OCI-LY1 (cell line): ENCODE measurements at regions not wholly inside any gene's neighbourhood (a gene's known extent, or its start where the extent isn't known, plus 50 kb on each side); places are given as distances from the start of the nearest gene placed in this dataset.

Experiments used
- H2AFZ ChIP-seq: fragments of 200-600 bp; sonication (generic), shearing (Covaris generic); 2 replicates; pipeline ENCODE4 v1.6.0; 2014; ENCODE audit warnings: antibody characterized with exemption, mild to moderate bottlenecking, low read length
- H3F3A ChIP-seq: fragments of 200-600 bp; sonication (generic), shearing (Covaris generic); 2 replicates; pipeline ENCODE4 v1.6.0; 2014; ENCODE audit warnings: mild to moderate bottlenecking, antibody characterized with exemption, low read length, moderate library complexity; ENCODE audit not compliant: insufficient read depth
- H3K27ac ChIP-seq: fragments of 200-600 bp; sonication (generic); 2 replicates; pipeline ENCODE4 v1.5.1; 2014; ENCODE audit warnings: low read length, mixed run types, mild to moderate bottlenecking, low read depth; ENCODE audit not compliant: poor library complexity, severe bottlenecking
- H3K27me3 ChIP-seq: fragments of 200-600 bp; sonication (generic); 2 replicates; pipeline ENCODE4 v1.6.0; 2014; ENCODE audit warnings: antibody characterized with exemption, mild to moderate bottlenecking, low read length, moderate library complexity; ENCODE audit not compliant: insufficient read depth
- H3K36me3 ChIP-seq: fragments of 200-600 bp; sonication (generic); 2 replicates; pipeline ENCODE4 v1.6.1; 2014; ENCODE audit warnings: mild to moderate bottlenecking, antibody characterized with exemption, low read length, moderate library complexity, mixed read lengths; ENCODE audit not compliant: insufficient read depth
- H3K4me1 ChIP-seq: fragments of 200-600 bp; sonication (generic); 2 replicates; pipeline ENCODE4 v1.5.1; 2014; ENCODE audit warnings: mild to moderate bottlenecking, low read length, moderate library complexity; ENCODE audit not compliant: insufficient read depth, severe bottlenecking
- H3K4me2 ChIP-seq: fragments of 200-600 bp; sonication (generic), shearing (Covaris generic); 2 replicates; pipeline ENCODE4 v1.6.1; 2014; ENCODE audit warnings: low read length
- H3K4me3 ChIP-seq: fragments of 200-600 bp; sonication (generic); 2 replicates; pipeline ENCODE4 v1.5.1; 2014; ENCODE audit warnings: low read length, low read depth, mild to moderate bottlenecking, mixed read lengths; ENCODE audit not compliant: poor library complexity, severe bottlenecking
- H3K79me2 ChIP-seq: fragments of 200-600 bp; shearing (Covaris generic); 2 replicates; pipeline ENCODE4 v1.6.1; 2016; ENCODE audit warnings: mixed run types, low read length, mixed read lengths; ENCODE audit not compliant: insufficient read depth
- H3K9ac ChIP-seq: fragments of 200-600 bp; sonication (generic), shearing (Covaris generic); 2 replicates; pipeline ENCODE4 v1.6.1; 2014; ENCODE audit warnings: mild to moderate bottlenecking, low read length, mixed read lengths
- H3K9me2 ChIP-seq: fragments of 200-600 bp; sonication (generic), shearing (Covaris generic); 2 replicates; pipeline ENCODE4 v1.6.1; 2014; ENCODE audit warnings: low read depth, mild to moderate bottlenecking, low read length, mixed read lengths
- H3K9me3 ChIP-seq: fragments of 200-600 bp; shearing (Covaris generic); 2 replicates; pipeline ENCODE4 v1.6.1; 2014; ENCODE audit warnings: low read length, mixed read lengths
- H4K20me1 ChIP-seq: fragments of 200-600 bp; sonication (generic), shearing (Covaris generic); 2 replicates; pipeline ENCODE4 v1.6.0; 2016; ENCODE audit warnings: mild to moderate bottlenecking, low read length; ENCODE audit not compliant: insufficient read depth
- CTCF ChIP-seq: fragments of 200-600 bp; sonication (generic), shearing (Covaris generic); IDR thresholded peaks from 2 replicates; pipeline ENCODE4 v1.5.1; 2017; ENCODE audit warnings: mild to moderate bottlenecking, antibody characterized with exemption, low read length, moderate library complexity, mixed read lengths
- EZH2 ChIP-seq: fragments of 200-600 bp; sonication (generic), shearing (Covaris generic); IDR thresholded peaks from 2 replicates; pipeline ENCODE4 v1.8.0; 2017; ENCODE audit warnings: borderline replicate concordance, mixed run types, mild to moderate bottlenecking, antibody characterized with exemption, low read length, moderate library complexity, mixed read lengths

DNA sequence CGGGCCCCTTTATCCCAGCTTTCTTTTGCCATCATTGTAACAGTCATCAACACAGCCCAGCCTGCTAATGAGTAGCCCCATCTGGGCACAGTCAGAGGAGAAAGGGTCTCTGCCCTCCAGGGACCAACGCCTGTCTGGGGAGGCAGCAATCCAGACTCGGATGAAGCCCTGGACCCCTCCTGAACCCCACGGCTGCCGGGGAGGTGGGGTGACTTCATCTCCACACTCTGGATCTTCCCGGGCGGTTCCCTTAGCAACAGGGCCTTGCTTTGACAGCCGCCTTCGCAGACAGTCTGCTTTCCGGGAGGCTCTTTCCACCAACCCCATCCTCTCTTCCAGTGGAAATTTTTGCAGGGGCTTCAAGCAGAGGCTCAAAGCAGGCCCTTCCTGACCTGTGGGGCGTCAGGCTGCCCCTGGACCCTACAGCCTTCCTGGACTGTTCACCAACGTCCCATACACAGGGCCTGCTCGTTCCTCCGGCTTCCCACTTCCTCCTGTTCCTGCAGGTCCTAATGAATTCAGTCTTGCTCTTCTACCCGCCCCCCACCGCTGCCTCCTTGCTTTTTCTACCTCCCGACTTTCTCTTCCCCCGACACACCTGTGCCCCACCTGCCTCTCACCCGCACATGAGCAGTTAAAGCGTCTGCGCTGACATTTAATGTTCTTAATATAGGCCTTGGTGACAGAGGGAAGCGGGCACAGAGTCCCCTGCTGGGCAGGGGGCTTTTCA is 161.7 kb upstream of the MVB12B start:
- H3K9ac ChIP-seq, result no peak overlapping the region
- no peak for TF ChIP-seq EZH2
- no peak for TF ChIP-seq CTCF
- no peaks in the 10 kb centered on the region for H3K9me2 ChIP-seq
- H3K4me1 ChIP-seq, result no peaks in the 10 kb centered on the region
- H3K27me3 ChIP-seq, result no peaks in the 10 kb centered on the region; the same call in 1 of the 2 replicates
- no peaks in the 10 kb centered on the region for H3K79me2 ChIP-seq
- no peak overlapping the region for H3K4me2 ChIP-seq
- no peaks in the 10 kb centered on the region for H3K36me3 ChIP-seq
- no peak overlapping the region for H3K27ac ChIP-seq
- no peaks in the 10 kb centered on the region for H4K20me1 ChIP-seq
- H3K4me3 ChIP-seq, result no peak overlapping the region
- no peaks in the 10 kb centered on the region for H3F3A ChIP-seq
- H3K9me3 ChIP-seq, result no peaks in the 10 kb centered on the region
- H2AFZ ChIP-seq, result no peak overlapping the region

GRCh38 chr9:126165755-126166154 is 160.9 kb upstream of the MVB12B start:
- H3K9ac ChIP-seq, result no peak overlapping the region
- H3K4me3 ChIP-seq, result no peak overlapping the region
- no peaks in the 10 kb centered on the region for H3K36me3 ChIP-seq
- no peaks in the 10 kb centered on the region for H4K20me1 ChIP-seq
- no peak overlapping the region for H3K4me2 ChIP-seq
- H3K79me2 ChIP-seq, result no peaks in the 10 kb centered on the region
- TF ChIP-seq EZH2, result no peak
- no peak for TF ChIP-seq CTCF
- no peaks in the 10 kb centered on the region; the same call in 1 of the 2 replicates for H3K27me3 ChIP-seq
- no peak overlapping the region for H3K27ac ChIP-seq
- no peaks in the 10 kb centered on the region for H3K9me2 ChIP-seq
- H2AFZ ChIP-seq, result no peak overlapping the region
- no peaks in the 10 kb centered on the region for H3K9me3 ChIP-seq
- no peaks in the 10 kb centered on the region for H3K4me1 ChIP-seq
- H3F3A ChIP-seq, result no peaks in the 10 kb centered on the region

GRCh38 chr9:126166291-126166690 is 160.3 kb upstream of the MVB12B start:
- no peak overlapping the region for H2AFZ ChIP-seq
- H3K4me2 ChIP-seq, result no peak overlapping the region
- H3K27ac ChIP-seq, result no peak overlapping the region
- no peak overlapping the region for H3K4me3 ChIP-seq
- no peaks in the 10 kb centered on the region; the same call in 1 of the 2 replicates for H3K27me3 ChIP-seq
- H3K9me2 ChIP-seq, result no peaks in the 10 kb centered on the region
- H3F3A ChIP-seq, result no peaks in the 10 kb centered on the region
- no peak overlapping the region for H3K9ac ChIP-seq
- H4K20me1 ChIP-seq, result no peaks in the 10 kb centered on the region
- H3K4me1 ChIP-seq, result no peaks in the 10 kb centered on the region
- H3K9me3 ChIP-seq, result no peaks in the 10 kb centered on the region
- H3K36me3 ChIP-seq, result no peaks in the 10 kb centered on the region
- TF ChIP-seq CTCF (no peak), EZH2 (no peak)
- no peaks in the 10 kb centered on the region for H3K79me2 ChIP-seq
